MM.1S (cell line): ENCODE measurements at regions not wholly inside any gene's neighbourhood (a gene's known extent, or its start where the extent isn't known, plus 50 kb on each side); places are given as distances from the start of the nearest gene placed in this dataset.

Experiments used
- DNase-seq: peaks from one replicate; pipeline ENCODE4 v3.0.0-alpha.2; 2015
- H2AFZ ChIP-seq: fragments of 300-600 bp; sonication (generic); 2 replicates; pipeline ENCODE4 v1.6.0; 2016; ENCODE audit warnings: antibody characterized with exemption, low read length
- H3F3A ChIP-seq: fragments of 300-600 bp; sonication (generic); 2 replicates; pipeline ENCODE4 v1.6.1; 2016; ENCODE audit warnings: mild to moderate bottlenecking, antibody characterized with exemption, low read length, moderate library complexity, mixed read lengths; ENCODE audit not compliant: insufficient read depth
- H3K27ac ChIP-seq: fragments of 300-600 bp; sonication (generic); 2 replicates; pipeline ENCODE4 v1.5.1; 2016; ENCODE audit warnings: mild to moderate bottlenecking, low read length
- H3K27me3 ChIP-seq: fragments of 300-600 bp; sonication (generic); replicated peaks from 2 replicates; pipeline ENCODE4 v1.6.0; 2016; ENCODE audit warnings: low read length; ENCODE audit not compliant: insufficient read depth
- H3K36me3 ChIP-seq: fragments of 300-600 bp; sonication (generic); replicated peaks from 2 replicates; pipeline ENCODE4 v1.6.1; 2016; ENCODE audit warnings: mild to moderate bottlenecking, low read length, mixed read lengths; ENCODE audit not compliant: insufficient read depth
- H3K4me1 ChIP-seq: fragments of 300-600 bp; sonication (generic); 2 replicates; pipeline ENCODE4 v1.6.1; 2016; ENCODE audit warnings: low read length, mixed read lengths
- H3K4me2 ChIP-seq: fragments of 300-600 bp; sonication (generic); 2 replicates; pipeline ENCODE4 v1.6.0; 2016; ENCODE audit warnings: low read depth, low read length
- H3K4me3 ChIP-seq: fragments of 300-600 bp; sonication (generic); 2 replicates; pipeline ENCODE4 v1.5.1; 2016; ENCODE audit warnings: low read length, mixed read lengths
- H3K79me2 ChIP-seq: fragments of 300-600 bp; sonication (generic); 2 replicates; pipeline ENCODE4 v1.6.1; 2016; ENCODE audit warnings: mixed run types, low read length, mixed read lengths
- H3K9ac ChIP-seq: fragments of 300-600 bp; sonication (generic); 2 replicates; pipeline ENCODE4 v1.6.1; 2016; ENCODE audit warnings: low read length, mixed read lengths
- H3K9me2 ChIP-seq: fragments of 300-600 bp; sonication (generic); replicated peaks from 2 replicates; pipeline ENCODE4 v1.6.1; 2016; ENCODE audit warnings: mild to moderate bottlenecking, low read length, mixed read lengths; ENCODE audit not compliant: insufficient read depth
- H3K9me3 ChIP-seq: fragments of 300-600 bp; sonication (generic); replicated peaks from 2 replicates; pipeline ENCODE4 v1.6.1; 2016; ENCODE audit warnings: mild to moderate bottlenecking, low read length, mixed read lengths; ENCODE audit not compliant: insufficient read depth
- H4K20me1 ChIP-seq: fragments of 300-600 bp; sonication (generic); 2 replicates; pipeline ENCODE4 v1.6.1; 2016; ENCODE audit warnings: mild to moderate bottlenecking, low read length, moderate library complexity, mixed read lengths; ENCODE audit not compliant: insufficient read depth
- CTCF ChIP-seq: fragments of 300-600 bp; sonication (generic); IDR thresholded peaks from 2 replicates; pipeline ENCODE4 v1.5.1; 2016; ENCODE audit warnings: antibody characterized with exemption, low read length, mixed read lengths
- EZH2 ChIP-seq: fragments of 300-600 bp; sonication (generic); optimal IDR thresholded peaks from 2 replicates; pipeline ENCODE3; 2017; ENCODE audit warnings: low read depth, mild to moderate bottlenecking, antibody characterized with exemption, low read length, mixed read lengths
- EZH2phosphoT487 ChIP-seq: fragments of 300-600 bp; sonication (generic); IDR thresholded peaks from 2 replicates; pipeline ENCODE4 v1.6.1; 2018; ENCODE audit warnings: antibody characterized with exemption, low read length

GRCh38 chr6:9085709-9086070, 650.3 kb upstream of the SLC35B3 start:
- Histone ChIP-seq H3K9me2 (no peaks in the 10 kb centered on the region), H3K79me2 (no peaks in the 10 kb centered on the region), H3K4me2 (no peak overlapping the region), H3K27ac (no peak overlapping the region), H3K9me3 (no peaks in the 10 kb centered on the region), H2AFZ (no peak overlapping the region), H3K9ac (no peak overlapping the region), H3K36me3 (no peaks in the 10 kb centered on the region), H4K20me1 (no peaks in the 10 kb centered on the region), H3K4me1 (no peaks in the 10 kb centered on the region), H3K27me3 (no peaks in the 10 kb centered on the region), H3F3A (no peaks in the 10 kb centered on the region), H3K4me3 (no peak overlapping the region)
- DNase-seq: no peak
- TF ChIP-seq CTCF (no peak), EZH2 (no peak), EZH2phosphoT487 (no peak)

GRCh38 chr6:9085054-9085708, 649.8 kb upstream of the SLC35B3 start:
- TF ChIP-seq CTCF (no peak), EZH2 (no peak), EZH2phosphoT487 (no peak)
- H2AFZ ChIP-seq: no peak overlapping the region
- no peaks in the 10 kb centered on the region for H3K4me1 ChIP-seq
- H3F3A ChIP-seq: no peaks in the 10 kb centered on the region
- H3K4me2 ChIP-seq: no peak overlapping the region
- H3K27ac ChIP-seq: no peak overlapping the region
- H3K27me3 ChIP-seq: no peaks in the 10 kb centered on the region
- no peak for DNase-seq
- H3K79me2 ChIP-seq: no peaks in the 10 kb centered on the region
- H3K9me3 ChIP-seq: no peaks in the 10 kb centered on the region
- no peak overlapping the region for H3K4me3 ChIP-seq
- H3K9ac ChIP-seq: no peak overlapping the region
- no peaks in the 10 kb centered on the region for H3K9me2 ChIP-seq
- no peaks in the 10 kb centered on the region for H4K20me1 ChIP-seq
- no peaks in the 10 kb centered on the region for H3K36me3 ChIP-seq

GRCh38 chr6:9083108-9083507, 647.8 kb upstream of the SLC35B3 start:
- H3K4me2 ChIP-seq: no peak overlapping the region
- no peak for DNase-seq
- no peaks in the 10 kb centered on the region for H3F3A ChIP-seq
- no peaks in the 10 kb centered on the region for H3K9me3 ChIP-seq
- H3K27ac ChIP-seq: no peak overlapping the region
- H3K36me3 ChIP-seq: no peaks in the 10 kb centered on the region
- no peaks in the 10 kb centered on the region for H3K9me2 ChIP-seq
- TF ChIP-seq EZH2: no peak
- no peak for TF ChIP-seq EZH2phosphoT487
- TF ChIP-seq CTCF: no peak
- no peaks in the 10 kb centered on the region for H4K20me1 ChIP-seq
- no peaks in the 10 kb centered on the region for H3K79me2 ChIP-seq
- no peak overlapping the region for H2AFZ ChIP-seq
- no peaks in the 10 kb centered on the region for H3K4me1 ChIP-seq
- H3K4me3 ChIP-seq: no peak overlapping the region
- no peak overlapping the region for H3K9ac ChIP-seq
- no peaks in the 10 kb centered on the region for H3K27me3 ChIP-seq
